GM18507 (cell line): ENCODE measurements at regions not wholly inside any gene's neighbourhood (a gene's known extent, or its start where the extent isn't known, plus 50 kb on each side); places are given as distances from the start of the nearest gene placed in this dataset.

Experiments
- DNase-seq: peaks from one replicate; pipeline ENCODE4 v3.0.0; 2011; ENCODE audit warnings: low read depth; ENCODE audit not compliant: insufficient read length; ENCODE audit errors: extremely low spot score
- FAIRE-seq: peaks from 2 replicates; lab custom pipeline; 2011; peaks lifted over from hg19 to GRCh38; lab: Jason Lieb, UNC

- FAIRE-seq = no peak
- no peak for DNase-seq
Observed at GRCh38 chr6:134722200-134722870, 227.6 kb downstream of the ALDH8A1 start.

GRCh38 chr6:134721060-134721405 lies 228.9 kb downstream of the ALDH8A1 start:
- FAIRE-seq (no peak), DNase-seq (no peak)

GRCh38 chr6:134720353-134721059 lies 229.4 kb downstream of the ALDH8A1 start:
- no peak for FAIRE-seq
- DNase-seq = no peak

GRCh38 chr6:134719911-134720310 lies 230.0 kb downstream of the ALDH8A1 start:
- DNase-seq (no peak), FAIRE-seq (no peak)

- no peak for DNase-seq
- FAIRE-seq = no peak
Observed at GRCh38 chr6:134719286-134719685, 230.6 kb downstream of the ALDH8A1 start.

- FAIRE-seq (no peak), DNase-seq (no peak)
Observed at GRCh38 chr6:134714679-134715078, 235.2 kb downstream of the ALDH8A1 start.

GRCh38 chr6:134714113-134714512 lies 235.8 kb downstream of the ALDH8A1 start:
- FAIRE-seq = no peak

GRCh38 chr6:134712311-134712710 lies 237.6 kb downstream of the ALDH8A1 start:
- no peak for FAIRE-seq
- no peak for DNase-seq

More at GRCh38 chr6:134714113-134714512, 235.8 kb downstream of the ALDH8A1 start:
- no peak for DNase-seq

- no peak for FAIRE-seq
Observed at GRCh38 chr6:134708079-134708478, 241.8 kb downstream of the ALDH8A1 start.

GRCh38 chr6:134707342-134708031 lies 242.4 kb downstream of the ALDH8A1 start:
- DNase-seq (no peak), FAIRE-seq (no peak)

More at GRCh38 chr6:134708079-134708478, 241.8 kb downstream of the ALDH8A1 start:
- no peak for DNase-seq

GRCh38 chr6:134706806-134707205 lies 243.1 kb downstream of the ALDH8A1 start:
- FAIRE-seq (no peak), DNase-seq (no peak)

GRCh38 chr6:134706153-134706552 lies 243.7 kb downstream of the ALDH8A1 start:
- DNase-seq (no peak), FAIRE-seq (no peak)

GRCh38 chr6:134703206-134703605 lies 246.7 kb downstream of the ALDH8A1 start:
- FAIRE-seq = no peak
- DNase-seq = no peak

- DNase-seq = no peak
- FAIRE-seq = no peak
Observed at GRCh38 chr6:134702279-134702678, 247.6 kb downstream of the ALDH8A1 start.

GRCh38 chr6:134701301-134701700 lies 248.6 kb downstream of the ALDH8A1 start:
- FAIRE-seq (no peak), DNase-seq (no peak)

- no peak for DNase-seq
- FAIRE-seq = no peak
Observed at GRCh38 chr6:134698228-134698627, 251.7 kb downstream of the ALDH8A1 start.

GRCh38 chr6:134692008-134692407 lies 257.9 kb downstream of the ALDH8A1 start:
- no peak for DNase-seq
- no peak for FAIRE-seq

- DNase-seq (no peak), FAIRE-seq (no peak)
Observed at GRCh38 chr6:134691180-134691579, 258.7 kb downstream of the ALDH8A1 start.

- FAIRE-seq (no peak), DNase-seq (no peak)
Observed at GRCh38 chr6:134690048-134690447, 259.9 kb downstream of the ALDH8A1 start.

GRCh38 chr6:134689641-134690040 lies 260.3 kb downstream of the ALDH8A1 start:
- no peak for FAIRE-seq
- DNase-seq = no peak

GRCh38 chr6:134689177-134689576 lies 260.7 kb downstream of the ALDH8A1 start:
- DNase-seq (no peak), FAIRE-seq (no peak)
